Tibial nerve (tissue), 4 donors: ENCODE measurements at regions not wholly inside any gene's neighbourhood (a gene's known extent, or its start where the extent isn't known, plus 50 kb on each side); places are given as distances from the start of the nearest gene placed in this dataset.

ENCODE experiments used
- DNase-seq, 2 donors: peaks; one replicate each; pipeline ENCODE4 v3.0.0-alpha.2; 2019; ENCODE audit warnings: low spot score in 2 of 2
- H3K27ac ChIP-seq, 4 donors: fragments of 200-600 bp; sonication (generic) in 3 of 4; one replicate each; pipeline ENCODE4 v1.5.1; 2017 to 2019; ENCODE audit warnings: mild to moderate bottlenecking in 1 of 4
- H3K27me3 ChIP-seq, 2 donors: fragments of 200-600 bp; sonication (generic) in 1 of 2; one replicate each; pipeline versions ENCODE4 v1.5.1 to v1.6.0; 2017 to 2019
- H3K36me3 ChIP-seq, 3 donors: fragments of 200-600 bp; sonication (generic); one replicate each; pipeline ENCODE4 v1.5.1; 2018 to 2019
- H3K4me1 ChIP-seq, 4 donors: fragments of 200-600 bp; sonication (generic) in 3 of 4; one replicate each; pipeline ENCODE4 v1.5.1; 2017 to 2019
- H3K4me3 ChIP-seq, 4 donors: fragments of 200-600 bp; sonication (generic) in 3 of 4; one replicate each; pipeline ENCODE4 v1.5.1; 2017 to 2019; ENCODE audit warnings: mild to moderate bottlenecking in 1 of 4, moderate library complexity in 1 of 4
- H3K9me3 ChIP-seq, 4 donors: fragments of 200-600 bp; sonication (generic) in 3 of 4; one replicate each; pipeline ENCODE4 v1.5.1; 2017 to 2019
- EP300 ChIP-seq, 2 donors: sonication (generic); formaldehyde crosslinking; IDR thresholded peaks; one replicate each; pipeline ENCODE4 v1.6.1; 2017; ENCODE audit warnings: antibody characterized with exemption in 2 of 2, mild to moderate bottlenecking in 1 of 2
- POLR2A ChIP-seq, 2 donors: fragments of 450-650 bp; IDR thresholded peaks; one replicate each; pipeline ENCODE4 v1.6.1; 2017; ENCODE audit warnings: antibody characterized with exemption in 2 of 2, mild to moderate bottlenecking in 2 of 2, moderate library complexity in 2 of 2
- whole genome bisulfite sequencing, 2 donors: methylation state at CpG; one replicate each; pipeline ENCODE4 v1.1.5; 2018; 5-methylcytosine and 5-hydroxymethylcytosine counted together
- TF ChIP-seq, protein P1 (sequence below), 5 experiments: fragments of 200-600 bp in 3 of 5; fragments of 450-650 bp in 2 of 5; sonication (generic) in 3 of 5; IDR thresholded peaks; one replicate each; pipeline ENCODE4 v1.5.1; 2016 to 2019; ENCODE audit warnings: antibody characterized with exemption in 5 of 5, mild to moderate bottlenecking in 3 of 5, moderate library complexity in 2 of 5

DNA sequence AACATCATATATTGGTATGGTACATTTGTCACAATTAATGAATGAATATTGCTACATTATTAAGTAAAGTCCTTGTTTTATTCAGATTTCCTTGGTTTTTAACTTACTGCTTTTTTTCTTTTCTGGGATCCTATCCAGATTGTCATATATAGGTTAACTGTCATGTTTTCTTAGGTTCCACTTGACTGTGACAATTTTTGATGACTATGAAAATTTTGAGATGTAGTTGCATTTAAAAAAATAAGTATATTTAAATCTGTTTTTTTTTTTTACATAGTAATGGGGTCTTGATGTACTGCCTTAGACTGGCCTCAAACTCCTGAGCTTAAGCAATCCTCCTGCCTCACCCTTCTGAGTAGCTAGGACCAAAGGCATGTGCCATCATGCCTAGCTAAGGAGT, 76.8 kb downstream of the ATP6V1G3 start:
- no peaks in the 10 kb centered on the region for H3K36me3 ChIP-seq
- no peaks in the 10 kb centered on the region for H3K9me3 ChIP-seq
- H3K4me3 ChIP-seq, result no peak overlapping the region
- no peaks in the 10 kb centered on the region for H3K27me3 ChIP-seq
- DNase-seq, result no peak
- TF ChIP-seq EP300 (IDR thresholded peaks at IDR 0.05) (no peak), POLR2A (IDR thresholded peaks at IDR 0.05) (no peak)
- TF ChIP-seq, protein P1, sequence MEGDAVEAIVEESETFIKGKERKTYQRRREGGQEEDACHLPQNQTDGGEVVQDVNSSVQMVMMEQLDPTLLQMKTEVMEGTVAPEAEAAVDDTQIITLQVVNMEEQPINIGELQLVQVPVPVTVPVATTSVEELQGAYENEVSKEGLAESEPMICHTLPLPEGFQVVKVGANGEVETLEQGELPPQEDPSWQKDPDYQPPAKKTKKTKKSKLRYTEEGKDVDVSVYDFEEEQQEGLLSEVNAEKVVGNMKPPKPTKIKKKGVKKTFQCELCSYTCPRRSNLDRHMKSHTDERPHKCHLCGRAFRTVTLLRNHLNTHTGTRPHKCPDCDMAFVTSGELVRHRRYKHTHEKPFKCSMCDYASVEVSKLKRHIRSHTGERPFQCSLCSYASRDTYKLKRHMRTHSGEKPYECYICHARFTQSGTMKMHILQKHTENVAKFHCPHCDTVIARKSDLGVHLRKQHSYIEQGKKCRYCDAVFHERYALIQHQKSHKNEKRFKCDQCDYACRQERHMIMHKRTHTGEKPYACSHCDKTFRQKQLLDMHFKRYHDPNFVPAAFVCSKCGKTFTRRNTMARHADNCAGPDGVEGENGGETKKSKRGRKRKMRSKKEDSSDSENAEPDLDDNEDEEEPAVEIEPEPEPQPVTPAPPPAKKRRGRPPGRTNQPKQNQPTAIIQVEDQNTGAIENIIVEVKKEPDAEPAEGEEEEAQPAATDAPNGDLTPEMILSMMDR (IDR thresholded peaks at IDR 0.05), result no peak
- H3K27ac ChIP-seq, result no peak overlapping the region
- H3K4me1 ChIP-seq, result no peaks in the 10 kb centered on the region

DNA sequence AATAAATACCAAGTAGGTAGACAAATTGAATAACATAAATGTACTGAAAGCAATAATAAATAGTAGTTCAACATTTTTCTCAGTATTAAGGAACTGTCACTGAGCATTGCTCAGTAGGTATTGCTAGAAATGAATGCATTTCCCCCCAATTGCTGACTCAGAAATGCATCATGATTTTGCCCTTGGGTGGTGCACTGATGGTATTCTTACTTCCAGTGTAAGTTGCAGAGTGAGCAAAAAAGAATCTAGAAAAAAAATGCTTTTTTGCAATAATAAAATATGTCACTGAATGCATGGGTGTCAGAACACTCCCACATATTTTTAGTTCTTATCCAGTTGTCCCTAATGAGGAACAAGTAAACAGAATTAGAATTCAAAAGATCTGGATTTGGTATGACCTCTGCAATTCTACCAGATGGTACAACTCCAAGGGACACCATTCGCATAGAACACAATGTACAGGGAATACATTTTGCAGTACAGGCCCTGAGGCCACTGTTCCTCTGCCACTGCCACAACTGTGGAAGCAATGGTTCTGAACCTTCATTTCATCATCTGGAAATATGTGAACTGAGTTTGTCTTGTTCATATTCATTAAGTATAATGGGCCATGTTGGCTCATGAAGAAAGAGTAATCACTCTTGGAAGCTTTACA, 78.0 kb downstream of the ATP6V1G3 start:
- no peaks in the 10 kb centered on the region for H3K27me3 ChIP-seq
- no peak overlapping the region for H3K4me3 ChIP-seq
- whole genome bisulfite sequencing, 2 donors, result 74 to 100% methylated on average over 1 of the region's 1 CpG
- TF ChIP-seq, protein P1 (IDR thresholded peaks at IDR 0.05), result no peak
- no peak for TF ChIP-seq EP300 (IDR thresholded peaks at IDR 0.05)
- no peak for TF ChIP-seq POLR2A (IDR thresholded peaks at IDR 0.05)
- H3K4me1 ChIP-seq, result no peaks in the 10 kb centered on the region
- no peak for DNase-seq
- no peaks in the 10 kb centered on the region for H3K36me3 ChIP-seq
- no peak overlapping the region for H3K27ac ChIP-seq
- H3K9me3 ChIP-seq, result no peaks in the 10 kb centered on the region

DNA sequence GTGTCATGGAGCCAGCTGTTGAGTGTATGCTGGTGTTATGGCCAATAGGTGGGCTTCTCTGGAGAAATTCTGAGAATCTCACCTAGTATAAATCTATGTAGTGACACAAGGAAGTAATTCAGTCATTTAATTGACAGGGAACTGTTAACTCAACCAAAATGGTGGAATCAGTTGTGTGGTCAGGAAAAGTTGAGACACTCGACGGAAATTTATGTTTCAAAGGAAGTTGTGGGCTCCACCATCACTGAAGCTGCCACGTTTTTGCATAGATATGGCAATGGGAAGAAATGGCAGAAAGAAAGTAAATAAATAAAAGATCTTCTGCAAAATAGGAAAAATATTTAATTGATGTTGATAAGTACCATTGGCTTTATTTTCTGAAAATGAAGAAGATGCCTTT, 84.5 kb downstream of the ATP6V1G3 start:
- Histone ChIP-seq H3K4me1 (no peaks in the 10 kb centered on the region), H3K27ac (no peak overlapping the region), H3K36me3 (no peaks in the 10 kb centered on the region), H3K4me3 (no peak overlapping the region), H3K27me3 (no peaks in the 10 kb centered on the region), H3K9me3 (no peaks in the 10 kb centered on the region)
- TF ChIP-seq EP300 (IDR thresholded peaks at IDR 0.05) (no peak), POLR2A (IDR thresholded peaks at IDR 0.05) (no peak)
- TF ChIP-seq, protein P1 (IDR thresholded peaks at IDR 0.05), result no peak
- DNase-seq, result no peak
- 87 to 88% methylated on average over 3 of the region's 3 CpGs for WGBS, 2 donors

DNA sequence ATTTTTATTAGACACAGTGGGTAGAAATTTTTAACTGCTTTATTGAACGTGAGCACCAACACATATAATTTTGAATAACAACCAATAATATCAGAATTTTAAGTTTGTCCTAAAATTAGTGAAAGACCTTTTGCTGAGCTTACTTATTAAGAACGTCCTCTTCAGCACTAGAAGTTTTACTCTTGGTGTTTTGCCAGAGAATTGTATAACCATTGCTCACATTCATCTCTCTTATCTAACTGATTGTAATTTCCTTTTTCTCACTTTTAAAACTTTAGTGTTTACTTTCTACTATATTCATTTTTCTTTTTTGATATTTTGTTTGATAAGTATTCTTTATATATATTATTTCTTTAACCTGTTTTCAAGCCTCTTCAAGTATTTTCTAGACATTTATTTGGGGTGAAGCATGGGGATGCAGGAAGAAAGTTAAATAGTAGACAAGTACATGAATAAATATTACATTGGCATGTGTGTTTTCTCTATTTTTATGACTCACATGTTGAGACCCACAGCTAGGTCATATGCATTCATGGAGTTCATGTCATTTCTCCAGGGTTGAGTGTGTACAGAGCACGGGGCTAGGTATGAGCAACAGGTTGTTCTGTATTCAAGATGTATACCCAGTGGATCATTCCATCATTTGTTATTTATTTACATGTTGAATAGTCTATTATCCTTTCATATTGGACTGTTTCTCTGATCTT, 90.6 kb downstream of the ATP6V1G3 start:
- TF ChIP-seq, protein P1 (IDR thresholded peaks at IDR 0.05), result no peak
- TF ChIP-seq EP300 (IDR thresholded peaks at IDR 0.05) (no peak), POLR2A (IDR thresholded peaks at IDR 0.05) (no peak)
- no peaks in the 10 kb centered on the region for H3K9me3 ChIP-seq
- no peaks in the 10 kb centered on the region for H3K4me1 ChIP-seq
- H3K36me3 ChIP-seq, result no peaks in the 10 kb centered on the region
- no peak overlapping the region for H3K27ac ChIP-seq
- no peak overlapping the region for H3K4me3 ChIP-seq
- WGBS, 2 donors, result 52 to 57% methylated on average over 3 of the region's 3 CpGs
- no peak for DNase-seq
- H3K27me3 ChIP-seq, result no peaks in the 10 kb centered on the region

DNA sequence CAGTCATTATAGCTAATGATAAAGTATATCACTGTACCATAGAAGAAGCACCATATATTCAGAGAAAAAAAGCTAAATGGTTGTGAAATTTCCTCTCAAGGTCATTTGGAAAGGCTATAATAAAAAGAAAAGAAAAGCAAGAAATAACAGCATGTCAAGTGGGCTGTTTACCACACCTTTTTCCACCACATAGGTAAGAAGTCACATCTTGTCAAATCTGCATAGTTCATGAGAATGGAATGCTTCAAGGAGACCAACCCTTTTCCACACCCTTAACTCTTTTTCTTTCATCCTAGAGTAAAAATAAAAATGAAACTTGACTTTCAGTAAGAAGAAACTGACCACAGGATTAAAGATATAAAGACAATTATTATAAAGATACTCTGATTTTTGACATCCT, 91.2 kb downstream of the ATP6V1G3 start:
- no peak overlapping the region for H3K27ac ChIP-seq
- H3K36me3 ChIP-seq, result no peaks in the 10 kb centered on the region
- no peaks in the 10 kb centered on the region for H3K9me3 ChIP-seq
- no peak overlapping the region for H3K4me3 ChIP-seq
- H3K27me3 ChIP-seq, result no peaks in the 10 kb centered on the region
- TF ChIP-seq POLR2A (IDR thresholded peaks at IDR 0.05) (no peak), EP300 (IDR thresholded peaks at IDR 0.05) (no peak)
- TF ChIP-seq, protein P1 (IDR thresholded peaks at IDR 0.05), result no peak
- no peaks in the 10 kb centered on the region for H3K4me1 ChIP-seq
- no peak for DNase-seq
